NCI-H524 (cell line): ENCODE measurements at regions not wholly inside any gene's neighbourhood (a gene's known extent, or its start where the extent isn't known, plus 50 kb on each side); places are given as distances from the start of the nearest gene placed in this dataset.

Experiments used
- DNase-seq, 2 experiments: peaks; one replicate each; lab custom pipeline; 2025; lab: John Stamatoyannopoulos, UW

DNA sequence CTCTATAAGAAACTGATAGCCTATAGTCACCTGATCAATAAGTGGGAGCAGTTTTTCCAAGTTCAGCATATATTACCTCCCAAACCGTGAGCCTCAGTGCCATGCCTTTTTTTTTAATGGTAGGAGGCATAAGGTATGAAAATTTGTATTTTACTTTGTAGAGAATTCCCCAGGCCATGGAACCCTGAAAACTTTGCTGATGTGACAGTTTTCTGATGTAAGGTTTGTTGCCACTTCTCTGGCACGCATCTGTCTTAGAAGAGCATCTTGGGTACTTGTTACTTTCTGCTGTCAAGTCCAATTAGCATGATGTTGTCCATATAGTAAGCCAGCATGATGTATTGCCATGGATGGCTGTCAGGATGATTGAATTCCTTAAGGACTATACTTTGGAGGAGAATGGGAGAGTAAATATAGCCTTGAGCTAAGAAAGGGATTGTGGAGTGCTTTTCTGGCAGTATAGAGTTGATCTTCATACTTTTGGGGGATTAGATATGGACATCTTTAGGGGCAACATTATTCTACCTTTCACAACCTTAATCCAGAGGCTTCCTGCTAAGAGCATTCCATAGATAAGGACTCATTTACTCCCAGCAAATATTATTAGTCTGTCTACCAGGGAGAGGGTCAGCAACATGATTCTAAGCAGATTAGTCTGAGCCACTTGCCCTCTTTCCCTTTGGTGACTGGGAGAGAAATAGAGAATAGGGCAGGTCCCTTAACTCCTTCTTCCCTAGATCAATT is 389.6 kb downstream of the YTHDC2 start:
- no peak for DNase-seq

- peak in 1 of 2 experiments; percentile 36 for DNase-seq
Observed at GRCh38 chr5:113909782-113910181, 396.3 kb downstream of the YTHDC2 start.

DNA sequence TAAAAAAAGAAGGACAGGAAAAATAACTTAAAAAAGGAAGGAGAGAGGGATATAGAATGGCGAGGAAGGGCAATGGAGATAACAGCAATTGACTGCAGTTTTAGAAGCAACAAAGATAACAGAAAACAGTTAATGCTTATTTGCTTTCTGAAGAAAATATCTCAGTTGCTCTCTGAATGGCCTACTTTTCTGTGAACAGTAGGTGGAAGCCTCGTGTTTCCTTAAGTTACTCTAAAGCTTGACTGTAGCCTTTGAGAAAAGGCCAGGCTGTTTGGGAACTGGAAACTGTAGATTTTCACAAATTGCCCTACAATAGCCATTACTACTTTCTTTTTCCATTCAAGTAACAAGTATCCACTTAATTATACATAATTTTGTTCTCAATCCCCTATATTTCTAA is 404.5 kb downstream of the YTHDC2 start:
- DNase-seq, result no peak

GRCh38 chr5:113922343-113922742 is 408.8 kb downstream of the YTHDC2 start:
- no peak for DNase-seq

DNA sequence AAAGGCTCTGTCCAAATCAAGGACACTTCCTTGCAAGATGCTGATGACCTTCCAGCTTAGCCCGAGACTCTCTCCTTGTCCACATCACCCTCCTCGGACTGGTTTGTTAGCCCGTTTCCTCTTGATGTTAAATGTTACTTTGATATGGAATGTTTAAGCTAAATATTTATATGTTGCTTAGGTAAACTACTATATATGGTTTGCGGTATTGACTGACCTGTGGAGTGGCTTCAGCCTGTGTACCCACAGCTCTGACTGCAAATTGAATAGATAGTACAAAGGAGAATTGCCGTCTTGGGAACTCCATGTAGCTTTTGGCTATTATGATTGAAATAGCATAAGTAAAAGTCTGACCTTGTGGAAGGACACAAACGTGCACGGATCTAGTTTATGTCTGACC is 422.0 kb downstream of the YTHDC2 start:
- no peak for DNase-seq

DNA sequence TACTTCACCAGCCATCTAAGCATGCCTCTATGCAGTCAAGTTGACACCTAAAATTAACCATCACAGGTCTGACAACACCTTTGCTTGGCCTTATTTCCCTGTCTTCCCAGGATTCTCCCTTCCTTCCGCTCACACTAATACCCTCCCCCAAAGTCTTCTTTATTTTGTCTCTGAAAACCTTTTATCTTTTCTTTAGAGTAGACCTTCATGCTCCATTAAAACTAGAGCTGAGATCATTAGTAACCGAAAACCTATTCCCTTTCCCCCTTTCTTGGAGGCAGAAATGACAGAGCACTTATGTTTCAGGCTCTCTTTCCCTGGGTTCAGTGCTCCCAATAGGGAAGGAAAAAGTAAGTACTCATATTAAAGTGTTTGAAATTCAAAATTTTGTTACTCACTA is 423.8 kb downstream of the YTHDC2 start:
- no peak for DNase-seq

GRCh38 chr5:113939988-113940387 is 421.9 kb upstream of the KCNN2 start:
- DNase-seq, result no peak

DNA sequence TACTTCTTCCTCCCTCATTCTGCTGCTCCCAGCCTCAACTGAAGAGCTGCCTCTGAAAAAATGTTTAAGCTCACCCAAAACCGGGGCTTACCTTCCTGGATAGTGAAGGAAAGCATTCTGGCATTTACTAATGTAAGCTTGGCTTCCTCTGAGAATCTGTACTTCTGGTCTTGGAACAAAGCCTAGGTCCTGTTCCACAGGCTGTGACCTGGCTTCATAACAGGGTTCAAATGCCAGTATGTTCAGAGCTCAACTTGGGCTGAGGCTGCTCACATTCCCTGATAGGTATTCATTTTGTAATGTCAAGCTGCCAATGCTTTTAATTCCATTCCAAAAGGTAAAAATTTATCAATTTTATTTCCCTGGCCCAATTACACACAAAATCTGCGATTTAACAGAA is 411.7 kb upstream of the KCNN2 start:
- no peak for DNase-seq

DNA sequence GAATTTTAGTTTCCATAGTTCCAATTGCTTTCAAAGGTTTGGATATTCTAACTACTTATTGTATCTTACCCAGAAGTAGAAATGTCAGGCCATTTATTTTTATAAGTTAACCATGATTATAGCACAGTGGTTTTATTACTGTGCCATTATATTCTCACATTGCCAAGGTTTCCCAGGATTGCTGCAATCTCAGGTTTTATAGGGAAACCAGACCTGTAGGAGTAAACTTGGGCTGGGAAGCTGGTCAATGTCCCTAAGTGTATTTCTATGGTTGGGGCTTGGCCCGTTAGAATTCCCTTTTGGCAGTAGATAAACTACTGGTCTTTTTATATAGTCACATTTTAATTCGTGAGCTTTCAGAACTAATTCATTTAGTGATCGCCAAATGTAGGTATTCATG is 396.6 kb upstream of the KCNN2 start:
- no peak for DNase-seq

GRCh38 chr5:113969901-113970300 is 392.0 kb upstream of the KCNN2 start:
- DNase-seq, result no peak

DNA sequence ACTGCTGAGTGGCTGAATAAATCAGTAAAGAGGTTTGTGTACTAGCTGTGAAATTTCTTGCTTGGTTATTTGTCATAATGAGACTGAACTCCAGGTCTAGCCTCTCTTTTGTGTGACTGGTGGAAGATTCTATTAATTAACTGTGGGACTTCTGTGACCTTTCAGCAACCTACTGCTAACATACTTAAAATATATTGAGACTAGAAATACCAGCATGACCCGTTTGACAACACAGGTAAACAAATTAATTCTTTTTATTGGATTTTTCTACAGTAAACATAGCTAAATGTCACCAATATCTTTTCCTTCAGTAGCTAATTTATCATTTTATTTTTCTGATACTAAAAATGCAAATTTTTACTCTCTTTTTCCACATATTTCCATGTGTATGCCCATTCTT is 390.4 kb upstream of the KCNN2 start:
- DNase-seq, result no peak

GRCh38 chr5:113974976-113975375 is 386.9 kb upstream of the KCNN2 start:
- DNase-seq, result no peak

DNA sequence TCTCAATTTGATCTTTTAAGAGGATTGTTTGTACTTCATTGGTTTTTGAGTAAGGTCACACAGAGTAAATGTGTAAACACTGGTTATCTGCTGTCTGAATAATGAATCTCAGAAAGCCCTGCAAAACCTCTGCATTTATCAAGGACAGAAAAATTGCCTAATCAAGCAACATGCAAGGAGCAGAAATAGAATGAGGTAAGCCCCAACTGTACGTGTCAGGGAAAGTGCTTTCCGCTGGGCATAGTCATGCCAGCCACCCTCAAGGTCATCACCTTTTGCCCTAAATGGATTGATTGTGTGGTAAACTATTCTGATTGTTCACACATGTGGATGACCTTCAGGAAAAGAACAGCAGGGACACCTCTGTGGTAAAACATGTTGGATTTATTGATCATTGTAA is 376.9 kb upstream of the KCNN2 start:
- DNase-seq, result no peak

GRCh38 chr5:113985505-113985904 is 376.4 kb upstream of the KCNN2 start:
- no peak for DNase-seq

- no peak for DNase-seq
Observed at GRCh38 chr5:113989278-113989912, 372.5 kb upstream of the KCNN2 start.

DNA sequence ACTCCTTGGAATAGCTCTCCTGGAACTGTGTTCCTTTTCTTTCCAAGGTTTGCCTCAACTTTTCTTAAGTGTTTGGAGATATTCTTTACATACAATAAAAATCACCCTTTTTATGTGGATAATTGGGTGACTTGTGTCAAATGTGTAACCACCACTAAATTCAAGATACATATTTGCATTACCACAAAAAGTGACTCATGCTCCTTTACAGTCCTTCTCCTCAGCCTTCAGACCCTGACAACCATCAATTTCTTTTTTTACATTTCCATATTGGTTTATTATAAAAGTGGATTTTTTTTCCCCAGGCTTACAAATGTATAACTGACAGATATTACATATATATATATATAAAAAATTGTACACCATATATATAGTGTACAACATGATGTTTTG is 372.0 kb upstream of the KCNN2 start:
- no peak for DNase-seq

DNA sequence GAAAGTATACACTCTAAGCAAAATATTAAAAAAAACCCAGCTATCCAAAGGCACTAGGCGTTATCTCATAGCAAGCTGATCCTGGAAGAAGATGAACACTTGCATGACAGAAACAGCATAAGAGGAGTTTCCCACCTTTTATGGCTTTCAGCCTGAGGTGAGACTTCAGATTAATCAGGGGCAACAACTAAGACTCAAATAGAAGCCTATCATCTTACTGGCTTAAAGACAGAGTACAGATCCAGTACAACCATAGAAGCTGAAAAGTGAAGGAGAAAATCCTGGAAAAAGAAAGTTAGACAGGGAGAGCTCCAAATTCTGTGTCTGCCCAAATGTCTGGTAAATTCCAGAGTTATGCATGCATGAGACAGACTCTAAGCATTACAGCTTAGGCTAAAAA is 360.8 kb upstream of the KCNN2 start:
- no peak for DNase-seq

DNA sequence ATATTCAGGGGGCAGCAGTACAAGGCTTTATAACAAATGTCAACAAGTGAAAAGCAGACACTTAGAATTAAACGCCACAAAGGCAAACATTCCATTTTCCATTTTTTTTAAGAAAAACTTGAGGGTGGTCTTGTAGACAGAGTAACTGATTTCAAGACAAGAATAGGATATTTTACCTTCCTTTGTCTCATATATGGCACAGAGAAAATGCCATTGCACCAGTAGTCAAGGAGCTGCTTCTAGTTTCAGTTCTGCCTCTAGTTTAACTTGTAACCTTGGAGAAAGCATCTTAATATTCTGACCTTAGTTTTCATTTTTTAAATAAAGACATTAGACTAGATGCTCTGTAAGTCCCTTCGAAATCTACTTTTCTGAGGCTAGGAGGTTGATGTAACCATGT is 355.3 kb upstream of the KCNN2 start:
- DNase-seq, result no peak

DNA sequence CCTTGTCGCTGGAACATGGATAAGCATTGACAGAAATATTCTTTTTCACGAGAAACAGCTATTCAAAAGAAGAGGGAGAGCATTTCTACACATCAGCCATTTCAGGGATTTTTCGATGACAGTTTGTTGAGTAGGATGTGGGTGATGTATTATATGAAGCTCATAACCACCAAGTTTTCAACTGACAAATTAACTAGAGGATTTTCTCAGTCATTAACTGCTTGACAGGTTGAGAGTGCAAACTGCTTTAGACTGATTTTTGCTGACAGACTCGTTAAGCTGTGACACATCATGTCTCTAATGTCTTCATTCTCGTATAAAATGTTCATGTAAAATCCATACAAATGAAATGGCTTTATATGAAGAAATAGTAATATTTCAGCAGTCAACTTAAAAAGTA is 354.2 kb upstream of the KCNN2 start:
- no peak for DNase-seq

DNA sequence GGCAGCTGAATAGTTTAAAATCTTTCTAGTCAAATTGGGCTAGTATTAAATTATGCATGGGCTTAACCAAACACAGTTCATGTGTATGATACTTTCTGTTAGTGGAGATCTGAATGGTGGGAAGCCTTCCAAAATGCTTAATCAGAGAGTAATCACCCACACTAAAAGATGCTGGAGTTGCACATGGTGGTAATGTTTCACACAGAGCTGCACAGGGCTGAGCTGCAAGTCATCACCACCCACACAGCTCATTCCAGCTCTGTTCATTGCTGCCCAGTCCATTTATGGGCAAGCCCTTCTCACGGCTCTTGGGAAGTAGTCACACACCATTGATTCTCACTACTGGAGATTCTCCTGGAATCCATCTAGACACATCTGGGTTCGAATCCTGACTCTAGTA is 351.5 kb upstream of the KCNN2 start:
- no peak for DNase-seq

- DNase-seq, result peak; percentile 0 to 16
Observed at GRCh38 chr5:114018186-114018585, 343.7 kb upstream of the KCNN2 start.

- DNase-seq, result no peak
Observed at GRCh38 chr5:114038756-114039155, 323.1 kb upstream of the KCNN2 start.

- DNase-seq, result no peak
Observed at GRCh38 chr5:114050087-114050486, 311.8 kb upstream of the KCNN2 start.

- DNase-seq, result peak in 1 of 2 experiments; percentile 8
Observed at GRCh38 chr5:114053372-114053771, 308.5 kb upstream of the KCNN2 start.
